ENCODE measurements at regions not wholly inside any gene's neighbourhood (a gene's known extent, or its start where the extent isn't known, plus 50 kb on each side); places are given as distances from the start of the nearest gene placed in this dataset.

- Histone ChIP-seq H3K27me3 (ENCODE audit: insufficient read depth, low read depth, severe bottlenecking) (no peaks in the 10 kb centered on the region), H3K36me3 (no peaks in the 10 kb centered on the region), H3K4me3 (ENCODE audit: low read depth, low read length) (no peak overlapping the region), H3K27ac (no peak overlapping the region), H3K9me3 (ENCODE audit: severe bottlenecking) (no peaks in the 10 kb centered on the region)
- no peak for DNase-seq
- TF ChIP-seq, protein P1, sequence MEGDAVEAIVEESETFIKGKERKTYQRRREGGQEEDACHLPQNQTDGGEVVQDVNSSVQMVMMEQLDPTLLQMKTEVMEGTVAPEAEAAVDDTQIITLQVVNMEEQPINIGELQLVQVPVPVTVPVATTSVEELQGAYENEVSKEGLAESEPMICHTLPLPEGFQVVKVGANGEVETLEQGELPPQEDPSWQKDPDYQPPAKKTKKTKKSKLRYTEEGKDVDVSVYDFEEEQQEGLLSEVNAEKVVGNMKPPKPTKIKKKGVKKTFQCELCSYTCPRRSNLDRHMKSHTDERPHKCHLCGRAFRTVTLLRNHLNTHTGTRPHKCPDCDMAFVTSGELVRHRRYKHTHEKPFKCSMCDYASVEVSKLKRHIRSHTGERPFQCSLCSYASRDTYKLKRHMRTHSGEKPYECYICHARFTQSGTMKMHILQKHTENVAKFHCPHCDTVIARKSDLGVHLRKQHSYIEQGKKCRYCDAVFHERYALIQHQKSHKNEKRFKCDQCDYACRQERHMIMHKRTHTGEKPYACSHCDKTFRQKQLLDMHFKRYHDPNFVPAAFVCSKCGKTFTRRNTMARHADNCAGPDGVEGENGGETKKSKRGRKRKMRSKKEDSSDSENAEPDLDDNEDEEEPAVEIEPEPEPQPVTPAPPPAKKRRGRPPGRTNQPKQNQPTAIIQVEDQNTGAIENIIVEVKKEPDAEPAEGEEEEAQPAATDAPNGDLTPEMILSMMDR (IDR thresholded peaks at IDR 0.05; ENCODE audit: low read depth, low read length): no peak
Measured at GRCh38 chr15:69520067-69520466, 67.4 kb downstream of the RPLP1 start.

- TF ChIP-seq, protein P1 (IDR thresholded peaks at IDR 0.05; ENCODE audit: low read depth, low read length): no peak
- Histone ChIP-seq H3K4me3 (ENCODE audit: low read depth, low read length) (no peak overlapping the region), H3K36me3 (no peaks in the 10 kb centered on the region), H3K27me3 (ENCODE audit: insufficient read depth, low read depth, severe bottlenecking) (no peaks in the 10 kb centered on the region), H3K9me3 (ENCODE audit: severe bottlenecking) (no peaks in the 10 kb centered on the region), H3K27ac (no peak overlapping the region)
- DNase-seq: no peak
Measured at GRCh38 chr15:69522361-69522760, 69.7 kb downstream of the RPLP1 start.

DNA sequence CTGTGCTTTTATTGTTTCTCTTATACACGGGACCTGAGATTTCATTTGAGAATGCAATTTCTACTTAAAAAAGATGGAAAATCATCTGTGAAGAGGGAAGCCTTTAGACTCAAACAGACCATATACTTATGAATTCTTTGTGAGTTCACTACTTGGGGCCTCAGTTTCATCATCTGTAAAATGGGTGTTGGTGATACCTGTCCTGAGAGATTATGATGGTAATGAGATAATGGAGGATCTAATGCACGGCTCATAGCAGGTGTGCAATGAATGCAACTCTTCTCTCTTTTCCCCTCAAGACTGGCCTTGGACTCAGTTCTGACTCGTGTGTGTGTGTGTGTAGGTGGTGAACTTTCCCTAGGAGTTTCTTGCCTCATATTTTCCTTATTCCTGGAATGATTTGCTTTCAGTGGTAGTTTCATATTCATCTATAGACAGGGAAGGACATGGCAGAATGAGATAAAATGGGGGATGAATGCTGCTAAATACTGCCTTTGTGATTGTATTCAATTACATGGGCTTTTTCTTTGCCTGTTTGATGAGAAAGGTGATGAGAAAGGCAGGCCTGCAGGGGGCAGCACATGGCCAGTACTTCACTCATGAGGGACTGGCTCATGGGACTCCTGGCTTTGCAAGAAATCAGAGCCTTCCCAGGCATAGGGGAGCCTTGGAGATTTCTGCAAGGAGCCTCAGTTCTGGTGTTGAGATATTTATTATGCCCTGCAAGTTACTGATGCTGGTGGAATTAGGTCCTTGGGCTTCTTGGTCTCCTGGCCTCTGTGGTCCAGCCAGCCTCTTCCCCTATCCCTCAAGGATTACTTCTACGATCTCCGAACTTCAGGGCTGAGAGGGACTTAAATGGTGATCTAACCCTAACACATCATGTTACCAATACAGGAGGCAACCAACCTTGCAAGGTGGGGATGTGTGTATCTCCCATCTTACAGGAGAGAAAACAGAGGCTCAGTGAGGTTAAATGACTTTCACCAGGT lies 70.7 kb downstream of the RPLP1 start:
- peak; percentile 89 for DNase-seq
- Histone ChIP-seq H3K36me3 (no peaks in the 10 kb centered on the region), H3K27ac (no peak overlapping the region), H3K4me3 (ENCODE audit: low read depth, low read length) (no peak overlapping the region), H3K27me3 (ENCODE audit: insufficient read depth, low read depth, severe bottlenecking) (no peaks in the 10 kb centered on the region), H3K9me3 (ENCODE audit: severe bottlenecking) (no peaks in the 10 kb centered on the region)
- TF ChIP-seq, protein P1 (IDR thresholded peaks at IDR 0.05; ENCODE audit: low read depth, low read length): peak; percentile 79

GRCh38 chr15:69524296-69524695 lies 71.7 kb downstream of the RPLP1 start:
- H3K27ac ChIP-seq: no peak overlapping the region

GRCh38 chr15:69524814-69525213 lies 72.2 kb downstream of the RPLP1 start:
- DNase-seq: no peak
- Histone ChIP-seq H3K27ac (no peak overlapping the region), H3K36me3 (no peaks in the 10 kb centered on the region), H3K27me3 (ENCODE audit: insufficient read depth, low read depth, severe bottlenecking) (no peaks in the 10 kb centered on the region), H3K9me3 (ENCODE audit: severe bottlenecking) (no peaks in the 10 kb centered on the region), H3K4me3 (ENCODE audit: low read depth, low read length) (no peak overlapping the region)
- TF ChIP-seq, protein P1 (IDR thresholded peaks at IDR 0.05; ENCODE audit: low read depth, low read length): no peak

More at GRCh38 chr15:69524296-69524695, 71.7 kb downstream of the RPLP1 start:
- H3K36me3 ChIP-seq: no peaks in the 10 kb centered on the region
- TF ChIP-seq, protein P1 (IDR thresholded peaks at IDR 0.05; ENCODE audit: low read depth, low read length): no peak
- H3K9me3 ChIP-seq (ENCODE audit: severe bottlenecking): no peaks in the 10 kb centered on the region
- no peak overlapping the region for H3K4me3 ChIP-seq (ENCODE audit: low read depth, low read length)
- H3K27me3 ChIP-seq (ENCODE audit: insufficient read depth, low read depth, severe bottlenecking): no peaks in the 10 kb centered on the region
- DNase-seq: peak; percentile 70

All from WERI-Rb-1 (cell line).